ES-I3 (cell line): ENCODE measurements at regions not wholly inside any gene's neighbourhood (a gene's known extent, or its start where the extent isn't known, plus 50 kb on each side); places are given as distances from the start of the nearest gene placed in this dataset.
A peak's percentile ranks its signal among the peaks of the same experiment; 100 is the strongest.

ENCODE experiments used
- H3K36me3 ChIP-seq: 2 replicates; pipeline ENCODE4 v1.6.1; 2013; ENCODE audit warnings: mild to moderate bottlenecking, low read length, control low read depth, moderate library complexity; ENCODE audit not compliant: insufficient read depth
- H3K4me1 ChIP-seq: 2 replicates; pipeline ENCODE4 v1.6.1; 2013; ENCODE audit warnings: mild to moderate bottlenecking, control low read depth, low read length; ENCODE audit not compliant: insufficient read depth
- H3K9ac ChIP-seq: 2 replicates; pipeline ENCODE4 v1.6.1; 2013; ENCODE audit warnings: low read depth, mild to moderate bottlenecking, low read length, moderate library complexity
- H3K9me3 ChIP-seq: 2 replicates; pipeline ENCODE4 v1.6.1; 2013; ENCODE audit warnings: mild to moderate bottlenecking, low read length, moderate library complexity; ENCODE audit not compliant: control insufficient read depth, insufficient read depth

GRCh38 chr21:19874521-19874920, 1123.7 kb upstream of the NCAM2 start:
- Histone ChIP-seq H3K36me3 (no peaks in the 10 kb centered on the region), H3K9ac (no peak overlapping the region), H3K4me1 (no peaks in the 10 kb centered on the region), H3K9me3 (no peaks in the 10 kb centered on the region)

GRCh38 chr21:19878133-19878532, 1120.1 kb upstream of the NCAM2 start:
- Histone ChIP-seq H3K9me3 (no peaks in the 10 kb centered on the region), H3K4me1 (no peaks in the 10 kb centered on the region), H3K36me3 (no peaks in the 10 kb centered on the region), H3K9ac (no peak overlapping the region)

GRCh38 chr21:19899645-19900044, 1098.6 kb upstream of the NCAM2 start:
- no peaks in the 10 kb centered on the region for H3K4me1 ChIP-seq
- H3K9ac ChIP-seq: no peak overlapping the region
- H3K9me3 ChIP-seq: no peaks in the 10 kb centered on the region
- H3K36me3 ChIP-seq: no peaks in the 10 kb centered on the region

GRCh38 chr21:19900149-19900548, 1098.1 kb upstream of the NCAM2 start:
- H3K4me1 ChIP-seq: no peaks in the 10 kb centered on the region
- 0 out of 2 replicates have a peak overlapping the region, but pooled peaks have one; percentile 3 for H3K9ac ChIP-seq
- H3K36me3 ChIP-seq: no peaks in the 10 kb centered on the region
- no peaks in the 10 kb centered on the region for H3K9me3 ChIP-seq

- Histone ChIP-seq H3K9me3 (no peaks in the 10 kb centered on the region), H3K36me3 (no peaks in the 10 kb centered on the region), H3K9ac (no peak overlapping the region), H3K4me1 (no peaks in the 10 kb centered on the region)
Measured at GRCh38 chr21:19908390-19908789, 1089.8 kb upstream of the NCAM2 start.

GRCh38 chr21:19914028-19914427, 1084.2 kb upstream of the NCAM2 start:
- H3K36me3 ChIP-seq: no peaks in the 10 kb centered on the region
- H3K9ac ChIP-seq: no peak overlapping the region
- no peaks in the 10 kb centered on the region for H3K4me1 ChIP-seq
- H3K9me3 ChIP-seq: no peaks in the 10 kb centered on the region

GRCh38 chr21:19921211-19921610, 1077.0 kb upstream of the NCAM2 start:
- Histone ChIP-seq H3K9ac (no peak overlapping the region), H3K4me1 (no peaks in the 10 kb centered on the region), H3K36me3 (no peaks in the 10 kb centered on the region), H3K9me3 (no peaks in the 10 kb centered on the region)

- Histone ChIP-seq H3K9me3 (no peaks in the 10 kb centered on the region), H3K4me1 (no peaks in the 10 kb centered on the region), H3K9ac (no peak overlapping the region), H3K36me3 (no peaks in the 10 kb centered on the region)
Measured at GRCh38 chr21:19922122-19922521, 1076.1 kb upstream of the NCAM2 start.

GRCh38 chr21:19935467-19935866, 1062.7 kb upstream of the NCAM2 start:
- Histone ChIP-seq H3K9ac (no peak overlapping the region), H3K36me3 (no peaks in the 10 kb centered on the region), H3K4me1 (no peaks in the 10 kb centered on the region), H3K9me3 (no peaks in the 10 kb centered on the region)

- no peaks in the 10 kb centered on the region for H3K4me1 ChIP-seq
- no peaks in the 10 kb centered on the region for H3K9me3 ChIP-seq
- H3K9ac ChIP-seq: no peak overlapping the region
- H3K36me3 ChIP-seq: no peaks in the 10 kb centered on the region
Measured at GRCh38 chr21:19937619-19938018, 1060.6 kb upstream of the NCAM2 start.

GRCh38 chr21:19941626-19942025, 1056.6 kb upstream of the NCAM2 start:
- Histone ChIP-seq H3K9ac (no peak overlapping the region), H3K9me3 (no peaks in the 10 kb centered on the region), H3K4me1 (no peaks in the 10 kb centered on the region), H3K36me3 (no peaks in the 10 kb centered on the region)

- no peaks in the 10 kb centered on the region for H3K36me3 ChIP-seq
- no peaks in the 10 kb centered on the region for H3K4me1 ChIP-seq
- no peak overlapping the region for H3K9ac ChIP-seq
- H3K9me3 ChIP-seq: no peaks in the 10 kb centered on the region
Measured at GRCh38 chr21:19950347-19950746, 1047.9 kb upstream of the NCAM2 start.

GRCh38 chr21:19969156-19969555, 1029.1 kb upstream of the NCAM2 start:
- H3K4me1 ChIP-seq: no peaks in the 10 kb centered on the region
- H3K9me3 ChIP-seq: no peaks in the 10 kb centered on the region

GRCh38 chr21:19981938-19982337, 1016.3 kb upstream of the NCAM2 start:
- no peak overlapping the region for H3K9ac ChIP-seq
- H3K9me3 ChIP-seq: no peaks in the 10 kb centered on the region
- H3K4me1 ChIP-seq: no peaks in the 10 kb centered on the region
- H3K36me3 ChIP-seq: no peaks in the 10 kb centered on the region

More at GRCh38 chr21:19969156-19969555, 1029.1 kb upstream of the NCAM2 start:
- no peak overlapping the region for H3K9ac ChIP-seq
- H3K36me3 ChIP-seq: no peaks in the 10 kb centered on the region

GRCh38 chr21:19986396-19986795, 1011.8 kb upstream of the NCAM2 start:
- Histone ChIP-seq H3K36me3 (no peaks in the 10 kb centered on the region), H3K9ac (no peak overlapping the region), H3K9me3 (no peaks in the 10 kb centered on the region), H3K4me1 (no peaks in the 10 kb centered on the region)

GRCh38 chr21:19987671-19988070, 1010.5 kb upstream of the NCAM2 start:
- H3K4me1 ChIP-seq: no peaks in the 10 kb centered on the region
- H3K9me3 ChIP-seq: no peaks in the 10 kb centered on the region

More at GRCh38 chr21:19987671-19988070, 1010.5 kb upstream of the NCAM2 start:
- no peak overlapping the region for H3K9ac ChIP-seq
- H3K36me3 ChIP-seq: no peaks in the 10 kb centered on the region
